Adrenal gland (tissue), 9 donors: ENCODE measurements at regions not wholly inside any gene's neighbourhood (a gene's known extent, or its start where the extent isn't known, plus 50 kb on each side); places are given as distances from the start of the nearest gene placed in this dataset.

Experiments
- DNase-seq, 7 donors: peaks; one replicate each; pipeline ENCODE4 v3.0.0-alpha.2; 2019 to 2020
- H3K27ac ChIP-seq, 5 donors: fragments of 200-600 bp; sonication (generic) in 4 of 5; 1 replicate in 3 of 5; 2 replicates in 2 of 5; pipeline versions ENCODE4 v1.5.1 to v1.8.0; 2016 to 2020; ENCODE audit warnings: mild to moderate bottlenecking in 1 of 5
- H3K27me3 ChIP-seq: fragments of 200-600 bp; 2 replicates; pipeline ENCODE4 v1.8.0; 2021
- H3K36me3 ChIP-seq, 2 donors: fragments of 200-600 bp; replicated peaks in 1 of 2; 1 replicate in 1 of 2; 2 replicates in 1 of 2; pipeline versions ENCODE4 v1.5.1 to v1.8.0; 2018 to 2022
- H3K4me1 ChIP-seq, 2 donors: fragments of 200-600 bp; replicated peaks in 1 of 2; 1 replicate in 1 of 2; 2 replicates in 1 of 2; pipeline versions ENCODE4 v1.5.1 to v1.8.0; 2018 to 2021
- H3K4me3 ChIP-seq, 4 donors: fragments of 200-600 bp; sonication (generic) in 3 of 4; one replicate each; pipeline ENCODE4 v1.5.1; 2016 to 2018
- H3K9me3 ChIP-seq, 3 donors: fragments of 200-600 bp; sonication (generic) in 1 of 3; replicated peaks in 1 of 3; 1 replicate in 2 of 3; 2 replicates in 1 of 3; pipeline versions ENCODE4 v1.5.1 to v1.8.0; 2016 to 2021
- CTCF ChIP-seq, 6 experiments: fragments of 450-650 bp in 4 of 6; fragments of 200-600 bp in 2 of 6; sonication (generic) in 1 of 6; IDR thresholded peaks; 1 replicate in 5 of 6; 2 replicates in 1 of 6; pipeline versions ENCODE4 v1.5.1 to v1.8.0; 2016 to 2021; ENCODE audit warnings: antibody characterized with exemption in 6 of 6, mild to moderate bottlenecking in 2 of 6, moderate library complexity in 1 of 6
- POLR2A ChIP-seq, 2 donors: fragments of 450-650 bp; IDR thresholded peaks; one replicate each; pipeline ENCODE4 v1.6.1; 2017; ENCODE audit warnings: antibody characterized with exemption in 2 of 2, mild to moderate bottlenecking in 2 of 2, moderate library complexity in 1 of 2
- WGBS, 4 donors: extraction: QIAGEN DNeasy Blood & Tissue Kit in 2 of 4; methylation state at CpG; one replicate each; pipeline versions ENCODE4 v1.1.5 to v1.1.7; 2013 to 2017; 5-methylcytosine and 5-hydroxymethylcytosine counted together
- intact Hi-C, 2 donors: fragments of 100-400 bp; cut with DNase I; formaldehyde crosslinking; loops; one replicate each; pipeline versions ENCODE4 v1.14.1 to v1.15.0; 2022 to 2023
- donor health status: healthy with polysubstance abuse.
- donor health status: Bipolar disorder and iron deficiency.
- donor health status: DM: yes; HTN: yes; CAD: no.
- donor health status: DM: no; HTN: no; CAD: no.
- donor health status: DM: no; HTN: no; CAD: no.

- Histone ChIP-seq H3K9me3 (no peaks in the 10 kb centered on the region), H3K36me3 (no peaks in the 10 kb centered on the region), H3K27ac (no peak overlapping the region), H3K4me1 (no peaks in the 10 kb centered on the region), H3K27me3 (no peaks in the 10 kb centered on the region), H3K4me3 (no peak overlapping the region)
- whole genome bisulfite sequencing, 4 donors: 78 to 88% (median 84%) methylated on average over 3 of the region's 3 CpGs
- no peak for TF ChIP-seq POLR2A (IDR thresholded peaks at IDR 0.05)
- no peak for TF ChIP-seq CTCF (IDR thresholded peaks at IDR 0.05)
- no peak for DNase-seq
- intact Hi-C loops: no loop called here
These were observed 92.9 kb downstream of the SLC17A6 start for GRCh38 chr11:22431106-22431505.

DNA sequence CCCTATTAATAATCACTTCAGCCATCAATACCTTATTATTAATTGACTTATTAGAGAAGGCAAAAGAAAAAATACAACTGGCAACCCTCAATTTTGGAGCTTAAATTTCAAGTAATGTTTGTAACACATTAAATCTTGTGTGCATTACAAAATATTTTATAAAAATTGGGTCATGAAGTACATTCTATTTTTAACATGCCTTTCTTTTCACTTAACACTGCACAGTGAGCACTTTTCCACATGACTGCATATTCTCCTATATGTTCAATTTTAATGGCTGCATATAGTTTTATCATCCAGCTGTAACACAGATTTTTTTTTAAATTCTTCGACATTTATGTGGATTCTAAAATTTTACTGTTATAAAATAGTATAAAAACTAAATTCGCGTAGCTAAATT, 92.5 kb downstream of the SLC17A6 start:
- Histone ChIP-seq H3K27me3 (no peaks in the 10 kb centered on the region), H3K4me3 (no peak overlapping the region), H3K4me1 (no peaks in the 10 kb centered on the region), H3K9me3 (no peaks in the 10 kb centered on the region), H3K36me3 (no peaks in the 10 kb centered on the region), H3K27ac (no peak overlapping the region)
- 91 to 94% (median 92%) methylated on average over 3 of the region's 3 CpGs for WGBS, 4 donors
- TF ChIP-seq CTCF (IDR thresholded peaks at IDR 0.05) (no peak), POLR2A (IDR thresholded peaks at IDR 0.05) (no peak)
- no peak for DNase-seq
- intact Hi-C loops: no loop called here

DNA sequence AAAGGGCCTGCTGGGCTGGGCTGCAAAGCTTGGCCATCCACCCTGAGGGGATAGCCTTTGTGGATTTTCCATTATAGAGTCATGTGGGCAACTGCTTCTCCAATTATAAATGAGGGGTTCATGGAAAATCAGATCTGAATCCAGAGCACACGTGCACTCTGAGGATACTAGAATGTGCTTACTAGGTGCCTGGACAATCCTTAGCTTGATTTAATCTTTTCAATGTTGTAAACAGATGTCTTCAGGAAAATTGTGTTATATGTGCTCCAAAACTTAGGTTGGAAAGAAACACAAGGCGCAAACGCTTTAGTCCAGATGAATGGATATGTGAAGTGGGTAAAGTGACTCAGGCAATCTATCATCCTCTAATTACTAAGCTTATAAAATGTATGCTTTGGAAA, 92.0 kb downstream of the SLC17A6 start:
- TF ChIP-seq CTCF (IDR thresholded peaks at IDR 0.05) (no peak), POLR2A (IDR thresholded peaks at IDR 0.05) (no peak)
- intact Hi-C loops: no loop called here
- Histone ChIP-seq H3K4me1 (no peaks in the 10 kb centered on the region), H3K9me3 (no peaks in the 10 kb centered on the region), H3K36me3 (no peaks in the 10 kb centered on the region), H3K27ac (no peak overlapping the region), H3K27me3 (no peaks in the 10 kb centered on the region), H3K4me3 (no peak overlapping the region)
- 69 to 86% (median 82%) methylated on average over 3 of the region's 3 CpGs for WGBS, 4 donors
- no peak for DNase-seq
